Calu3 (cell line): ENCODE measurements at regions not wholly inside any gene's neighbourhood (a gene's known extent, or its start where the extent isn't known, plus 50 kb on each side); places are given as distances from the start of the nearest gene placed in this dataset.

ENCODE experiments used
- BruUV-seq: library from RNA; stranded (reverse); fragments of 400-500 nt; replicated peaks from 2 replicates; lab custom pipeline; 2021; lab: Mats Ljungman, UMichigan
- CTCF ChIA-PET: fragments of 300-600 bp; sonication (Branson Sonifier 250); formaldehyde crosslinking; loops from one replicate; lab custom pipeline; 2022; ENCODE audit warnings: antibody characterized with exemption; lab: Charles Lee
- DNase-seq: peaks from one replicate; pipeline ENCODE4 v3.0.0; 2022
- H3K27ac Mint-ChIP-seq: one replicate; pipeline ENCODE4 v1.8.0; 2022; ENCODE audit warnings: mixed read lengths; ENCODE audit not compliant: unreplicated experiment
- H3K27me3 Mint-ChIP-seq: one replicate; pipeline ENCODE4 v1.8.0; 2022; ENCODE audit warnings: mixed read lengths; ENCODE audit not compliant: unreplicated experiment
- H3K36me3 Mint-ChIP-seq: one replicate; pipeline ENCODE4 v1.8.0; 2022; ENCODE audit warnings: mild to moderate bottlenecking, moderate library complexity, mixed read lengths; ENCODE audit not compliant: insufficient read depth, unreplicated experiment
- H3K4me1 Mint-ChIP-seq: one replicate; pipeline ENCODE4 v1.8.0; 2022; ENCODE audit warnings: mild to moderate bottlenecking, low read depth, mixed read lengths; ENCODE audit not compliant: unreplicated experiment
- H3K4me3 Mint-ChIP-seq: one replicate; pipeline ENCODE4 v1.8.0; 2022; ENCODE audit warnings: mild to moderate bottlenecking, low read depth, moderate library complexity, mixed read lengths; ENCODE audit not compliant: unreplicated experiment
- H3K9me3 Mint-ChIP-seq: one replicate; pipeline ENCODE4 v1.8.0; 2022; ENCODE audit warnings: low read depth, mixed read lengths; ENCODE audit not compliant: unreplicated experiment
- intact Hi-C: fragments of 100-400 bp; cut with micrococcal nuclease; formaldehyde crosslinking; loops from one replicate; pipeline ENCODE4 v1.10.0; 2022; ENCODE audit not compliant: unreplicated experiment
- TF ChIP-seq, protein P1 (sequence below): fragments of 200-600 bp; IDR thresholded peaks from one replicate; pipeline ENCODE4 v1.8.0; 2022; ENCODE audit warnings: antibody characterized with exemption; ENCODE audit not compliant: unreplicated experiment

DNA sequence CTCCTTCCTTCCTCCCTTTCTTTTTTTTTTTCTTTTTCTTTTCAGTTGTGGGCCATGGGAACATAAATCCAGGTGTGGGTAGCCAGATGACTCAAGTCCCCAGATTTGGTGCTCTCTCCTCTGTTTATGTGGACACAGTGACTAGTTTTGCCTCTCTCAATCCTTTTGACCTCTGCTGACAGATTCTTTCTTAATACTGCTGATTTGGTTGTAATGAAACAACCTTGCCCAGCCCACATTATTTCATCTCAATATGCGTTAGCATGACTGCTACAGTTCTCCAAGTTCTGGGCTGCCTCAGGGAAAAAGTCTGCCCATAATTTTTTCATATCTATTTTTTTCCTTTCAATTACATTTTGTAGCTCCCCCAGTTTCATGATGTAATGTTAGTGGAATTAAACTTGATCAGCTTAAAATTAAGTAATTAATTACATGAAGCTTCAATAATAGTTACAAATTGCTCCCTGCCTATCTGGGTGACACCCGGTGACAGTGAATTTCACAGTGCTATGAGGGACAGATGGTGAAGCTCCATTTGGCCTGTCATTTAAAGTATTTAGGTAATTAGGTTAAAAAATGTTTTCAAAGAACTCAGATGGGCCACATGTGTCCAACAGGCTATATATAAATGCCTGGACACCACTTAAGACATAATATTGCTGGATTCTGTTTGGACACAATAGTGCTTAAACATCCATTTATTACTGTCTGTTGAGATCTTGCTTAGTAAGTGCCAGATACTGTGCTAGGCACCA lies 118.8 kb upstream of the FRY start:
- CTCF ChIA-PET, result interaction anchor here (0.5 to 1.0 kb wide), 2 partner anchors 14 to 126 kb away, joined by 3 read pairs; no protein-coding TSS in a partner anchor

DNA sequence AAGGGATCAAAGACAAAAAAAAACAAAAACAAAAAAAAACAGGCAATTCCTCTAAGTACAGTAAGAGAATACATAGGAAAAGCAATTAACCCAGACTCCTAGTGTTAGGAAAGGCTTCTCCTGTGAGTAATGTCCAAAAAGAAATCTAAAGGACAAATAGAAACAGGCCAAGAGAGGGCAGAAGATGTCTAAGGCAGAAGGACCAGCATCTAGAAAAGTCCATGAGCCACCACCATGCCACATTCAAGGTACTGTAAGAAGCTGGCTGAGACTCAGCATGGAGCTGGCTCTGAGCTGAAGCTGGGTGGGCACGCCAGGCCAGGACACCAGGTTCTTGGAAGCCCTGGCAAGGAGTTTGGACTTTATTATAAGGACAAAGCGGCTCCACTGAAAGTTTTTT lies 118.1 kb upstream of the FRY start:
- no peaks in the 10 kb centered on the region for H3K36me3 Mint-ChIP-seq
- H3K4me1 Mint-ChIP-seq, result no peaks in the 10 kb centered on the region
- no TSS peak for BruUV-seq
- no peak for DNase-seq
- intact Hi-C loops, result loop anchor here (5.0 kb wide), 2 partner anchors 69 to 249 kb away; no protein-coding TSS in a partner anchor
- TF ChIP-seq, protein P1, sequence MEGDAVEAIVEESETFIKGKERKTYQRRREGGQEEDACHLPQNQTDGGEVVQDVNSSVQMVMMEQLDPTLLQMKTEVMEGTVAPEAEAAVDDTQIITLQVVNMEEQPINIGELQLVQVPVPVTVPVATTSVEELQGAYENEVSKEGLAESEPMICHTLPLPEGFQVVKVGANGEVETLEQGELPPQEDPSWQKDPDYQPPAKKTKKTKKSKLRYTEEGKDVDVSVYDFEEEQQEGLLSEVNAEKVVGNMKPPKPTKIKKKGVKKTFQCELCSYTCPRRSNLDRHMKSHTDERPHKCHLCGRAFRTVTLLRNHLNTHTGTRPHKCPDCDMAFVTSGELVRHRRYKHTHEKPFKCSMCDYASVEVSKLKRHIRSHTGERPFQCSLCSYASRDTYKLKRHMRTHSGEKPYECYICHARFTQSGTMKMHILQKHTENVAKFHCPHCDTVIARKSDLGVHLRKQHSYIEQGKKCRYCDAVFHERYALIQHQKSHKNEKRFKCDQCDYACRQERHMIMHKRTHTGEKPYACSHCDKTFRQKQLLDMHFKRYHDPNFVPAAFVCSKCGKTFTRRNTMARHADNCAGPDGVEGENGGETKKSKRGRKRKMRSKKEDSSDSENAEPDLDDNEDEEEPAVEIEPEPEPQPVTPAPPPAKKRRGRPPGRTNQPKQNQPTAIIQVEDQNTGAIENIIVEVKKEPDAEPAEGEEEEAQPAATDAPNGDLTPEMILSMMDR, result no peak
- no peaks in the 10 kb centered on the region for H3K27me3 Mint-ChIP-seq
- H3K9me3 Mint-ChIP-seq, result no peaks in the 10 kb centered on the region
- H3K4me3 Mint-ChIP-seq, result no peak overlapping the region
- no peak overlapping the region for H3K27ac Mint-ChIP-seq
- CTCF ChIA-PET, result interaction anchor here (0.5 to 1.3 kb wide), 4 partner anchors 14 to 125 kb away, joined by 3 to 8 read pairs (median 4); no protein-coding TSS in a partner anchor

More for the DNA sequence above, 118.8 kb upstream of the FRY start:
- Mint-ChIP-seq H3K27ac (no peak overlapping the region), H3K27me3 (no peaks in the 10 kb centered on the region), H3K36me3 (no peaks in the 10 kb centered on the region), H3K4me1 (no peaks in the 10 kb centered on the region), H3K9me3 (no peaks in the 10 kb centered on the region), H3K4me3 (no peak overlapping the region)
- intact Hi-C loops, result loop anchor here (5.0 kb wide), 2 partner anchors 69 to 249 kb away; no protein-coding TSS in a partner anchor
- TF ChIP-seq, protein P1, result no peak
- DNase-seq, result no peak
- BruUV-seq, result no TSS peak

DNA sequence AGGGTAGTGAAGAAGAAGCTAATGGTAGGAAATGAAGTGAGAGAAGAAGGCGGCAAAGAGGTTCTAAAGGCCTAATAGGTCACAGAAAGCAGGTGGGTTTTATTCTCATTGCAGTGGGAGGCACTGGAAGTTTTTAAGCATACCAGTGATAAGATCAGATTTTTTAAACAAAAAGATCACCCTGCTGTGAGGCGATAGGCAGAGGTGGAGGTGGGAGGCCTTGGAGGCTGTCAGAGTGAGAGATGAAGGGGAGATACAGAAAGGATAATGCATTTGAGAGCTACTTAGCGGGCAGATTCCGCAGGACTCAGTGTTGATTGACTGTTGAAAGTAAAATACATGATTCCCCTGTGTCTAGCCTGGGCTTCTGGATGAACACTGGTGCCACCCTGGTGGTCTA lies 116.7 kb upstream of the FRY start:
- intact Hi-C loops, result loop anchor here (5.0 kb wide), 2 partner anchors 67 to 247 kb away; no protein-coding TSS in a partner anchor
- TF ChIP-seq, protein P1, result no peak
- H3K27ac Mint-ChIP-seq, result no peak overlapping the region
- no peak overlapping the region for H3K4me3 Mint-ChIP-seq
- no peaks in the 10 kb centered on the region for H3K4me1 Mint-ChIP-seq
- CTCF ChIA-PET, result interaction anchor here (1.3 kb wide), 1 partner anchor 13 kb away, joined by 8 read pairs; no protein-coding TSS in a partner anchor
- H3K9me3 Mint-ChIP-seq, result no peaks in the 10 kb centered on the region
- DNase-seq, result no peak
- H3K27me3 Mint-ChIP-seq, result no peaks in the 10 kb centered on the region
- H3K36me3 Mint-ChIP-seq, result no peaks in the 10 kb centered on the region
- no TSS peak for BruUV-seq

DNA sequence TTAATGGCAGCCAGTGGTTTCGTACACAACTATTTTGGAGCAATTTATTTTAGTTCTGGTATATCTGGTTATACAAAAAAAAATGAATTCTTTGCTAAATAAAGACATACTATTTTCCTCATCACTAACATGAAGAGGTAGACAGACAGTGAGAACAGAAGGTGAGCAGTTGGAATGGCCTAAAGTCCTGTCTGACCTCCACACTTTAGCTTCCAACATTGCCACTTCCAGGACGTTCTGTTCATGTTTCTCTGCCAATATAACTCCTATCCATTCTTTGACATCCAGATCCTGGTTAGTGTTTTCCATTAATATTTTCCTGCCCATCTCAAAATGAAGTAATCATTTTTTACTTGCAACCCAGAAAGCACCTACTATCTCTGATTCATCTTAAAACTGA lies 112.9 kb upstream of the FRY start:
- no peaks in the 10 kb centered on the region for H3K36me3 Mint-ChIP-seq
- no TSS peak for BruUV-seq
- CTCF ChIA-PET, result interaction anchor here (1.0 kb wide), 1 partner anchor 9 kb away, joined by 3 read pairs; no protein-coding TSS in a partner anchor
- H3K9me3 Mint-ChIP-seq, result no peaks in the 10 kb centered on the region
- no peak for DNase-seq
- no peaks in the 10 kb centered on the region for H3K27me3 Mint-ChIP-seq
- no peak overlapping the region for H3K4me3 Mint-ChIP-seq
- intact Hi-C loops, result no loop called here
- peaks cover 9% of the 10 kb centered on the region for H3K4me1 Mint-ChIP-seq
- H3K27ac Mint-ChIP-seq, result no peak overlapping the region
- TF ChIP-seq, protein P1, result no peak
